ENCODE measurements at regions not wholly inside any gene's neighbourhood (a gene's known extent, or its start where the extent isn't known, plus 50 kb on each side); places are given as distances from the start of the nearest gene placed in this dataset.

GRCh38 chr4:89427782-89428181, 120.2 kb upstream of the GPRIN3 start:
- Histone ChIP-seq H3K36me3 (ENCODE audit: control insufficient read depth, insufficient read depth, low read length) (no peaks in the 10 kb centered on the region), H3K4me1 (ENCODE audit: control insufficient read depth, insufficient read depth, low read length) (no peaks in the 10 kb centered on the region), H3K4me3 (ENCODE audit: low read length) (no peak overlapping the region)

GRCh38 chr4:89425023-89425422, 117.4 kb upstream of the GPRIN3 start:
- no peak overlapping the region for H3K27ac ChIP-seq (ENCODE audit: low read depth, low read length)
- H3K9ac ChIP-seq (ENCODE audit: low read length) = no peak overlapping the region
- H3K4me3 ChIP-seq (ENCODE audit: low read length) = no peak overlapping the region
- H3K4me1 ChIP-seq (ENCODE audit: control insufficient read depth, insufficient read depth, low read length) = no peaks in the 10 kb centered on the region
- H3K36me3 ChIP-seq (ENCODE audit: control insufficient read depth, insufficient read depth, low read length) = no peaks in the 10 kb centered on the region
- no peaks in the 10 kb centered on the region for H3K27me3 ChIP-seq (ENCODE audit: control insufficient read depth, insufficient read depth, low read length)

More at GRCh38 chr4:89427782-89428181, 120.2 kb upstream of the GPRIN3 start:
- H3K27ac ChIP-seq (ENCODE audit: low read depth, low read length) = no peak overlapping the region
- no peak overlapping the region for H3K9ac ChIP-seq (ENCODE audit: low read length)
- H3K27me3 ChIP-seq (ENCODE audit: control insufficient read depth, insufficient read depth, low read length) = no peaks in the 10 kb centered on the region

GRCh38 chr4:89422441-89422990, 114.9 kb upstream of the GPRIN3 start:
- no peaks in the 10 kb centered on the region for H3K27me3 ChIP-seq (ENCODE audit: control insufficient read depth, insufficient read depth, low read length)
- H3K4me1 ChIP-seq (ENCODE audit: control insufficient read depth, insufficient read depth, low read length) = no peaks in the 10 kb centered on the region
- no peak overlapping the region for H3K27ac ChIP-seq (ENCODE audit: low read depth, low read length)
- H3K9ac ChIP-seq (ENCODE audit: low read length) = no peak overlapping the region
- H3K36me3 ChIP-seq (ENCODE audit: control insufficient read depth, insufficient read depth, low read length) = no peaks in the 10 kb centered on the region
- no peak overlapping the region for H3K4me3 ChIP-seq (ENCODE audit: low read length)

- H3K4me3 ChIP-seq (ENCODE audit: low read length) = no peak overlapping the region
- H3K36me3 ChIP-seq (ENCODE audit: control insufficient read depth, insufficient read depth, low read length) = no peaks in the 10 kb centered on the region
- no peaks in the 10 kb centered on the region for H3K27me3 ChIP-seq (ENCODE audit: control insufficient read depth, insufficient read depth, low read length)
- no peaks in the 10 kb centered on the region for H3K4me1 ChIP-seq (ENCODE audit: control insufficient read depth, insufficient read depth, low read length)
- no peak overlapping the region for H3K9ac ChIP-seq (ENCODE audit: low read length)
- H3K27ac ChIP-seq (ENCODE audit: low read depth, low read length) = no peak overlapping the region
Measured at GRCh38 chr4:89420507-89420906, 112.9 kb upstream of the GPRIN3 start.

- H3K36me3 ChIP-seq (ENCODE audit: control insufficient read depth, insufficient read depth, low read length) = no peaks in the 10 kb centered on the region
- no peaks in the 10 kb centered on the region for H3K4me1 ChIP-seq (ENCODE audit: control insufficient read depth, insufficient read depth, low read length)
- H3K4me3 ChIP-seq (ENCODE audit: low read length) = no peak overlapping the region
- H3K27ac ChIP-seq (ENCODE audit: low read depth, low read length) = no peak overlapping the region
- H3K9ac ChIP-seq (ENCODE audit: low read length) = no peak overlapping the region
- no peaks in the 10 kb centered on the region for H3K27me3 ChIP-seq (ENCODE audit: control insufficient read depth, insufficient read depth, low read length)
Measured at GRCh38 chr4:89419111-89419695, 111.6 kb upstream of the GPRIN3 start.

GRCh38 chr4:89416960-89417359, 109.4 kb upstream of the GPRIN3 start:
- no peak overlapping the region for H3K4me3 ChIP-seq (ENCODE audit: low read length)

GRCh38 chr4:89413518-89413917, 105.9 kb upstream of the GPRIN3 start:
- Histone ChIP-seq H3K4me3 (ENCODE audit: low read length) (no peak overlapping the region), H3K4me1 (ENCODE audit: control insufficient read depth, insufficient read depth, low read length) (no peaks in the 10 kb centered on the region), H3K27ac (ENCODE audit: low read depth, low read length) (no peak overlapping the region), H3K9ac (ENCODE audit: low read length) (no peak overlapping the region), H3K36me3 (ENCODE audit: control insufficient read depth, insufficient read depth, low read length) (no peaks in the 10 kb centered on the region), H3K27me3 (ENCODE audit: control insufficient read depth, insufficient read depth, low read length) (no peaks in the 10 kb centered on the region)

More at GRCh38 chr4:89416960-89417359, 109.4 kb upstream of the GPRIN3 start:
- Histone ChIP-seq H3K9ac (ENCODE audit: low read length) (no peak overlapping the region), H3K36me3 (ENCODE audit: control insufficient read depth, insufficient read depth, low read length) (no peaks in the 10 kb centered on the region), H3K4me1 (ENCODE audit: control insufficient read depth, insufficient read depth, low read length) (no peaks in the 10 kb centered on the region), H3K27me3 (ENCODE audit: control insufficient read depth, insufficient read depth, low read length) (no peaks in the 10 kb centered on the region), H3K27ac (ENCODE audit: low read depth, low read length) (no peak overlapping the region)

- H3K9ac ChIP-seq (ENCODE audit: low read length) = no peak overlapping the region
- no peaks in the 10 kb centered on the region for H3K27me3 ChIP-seq (ENCODE audit: control insufficient read depth, insufficient read depth, low read length)
- no peaks in the 10 kb centered on the region for H3K4me1 ChIP-seq (ENCODE audit: control insufficient read depth, insufficient read depth, low read length)
- no peaks in the 10 kb centered on the region for H3K36me3 ChIP-seq (ENCODE audit: control insufficient read depth, insufficient read depth, low read length)
- H3K4me3 ChIP-seq (ENCODE audit: low read length) = no peak overlapping the region
- no peak overlapping the region for H3K27ac ChIP-seq (ENCODE audit: low read depth, low read length)
Measured at GRCh38 chr4:89411539-89412309, 104.1 kb upstream of the GPRIN3 start.

- no peak overlapping the region for H3K27ac ChIP-seq (ENCODE audit: low read depth, low read length)
Measured at GRCh38 chr4:89410687-89411086, 103.1 kb upstream of the GPRIN3 start.

GRCh38 chr4:89404530-89404929, 96.9 kb upstream of the GPRIN3 start:
- no peak overlapping the region for H3K27ac ChIP-seq (ENCODE audit: low read depth, low read length)
- no peak overlapping the region for H3K4me3 ChIP-seq (ENCODE audit: low read length)
- no peak overlapping the region for H3K9ac ChIP-seq (ENCODE audit: low read length)
- no peaks in the 10 kb centered on the region for H3K27me3 ChIP-seq (ENCODE audit: control insufficient read depth, insufficient read depth, low read length)
- no peaks in the 10 kb centered on the region for H3K4me1 ChIP-seq (ENCODE audit: control insufficient read depth, insufficient read depth, low read length)
- H3K36me3 ChIP-seq (ENCODE audit: control insufficient read depth, insufficient read depth, low read length) = no peaks in the 10 kb centered on the region

More at GRCh38 chr4:89410687-89411086, 103.1 kb upstream of the GPRIN3 start:
- no peaks in the 10 kb centered on the region for H3K4me1 ChIP-seq (ENCODE audit: control insufficient read depth, insufficient read depth, low read length)
- H3K4me3 ChIP-seq (ENCODE audit: low read length) = no peak overlapping the region
- H3K27me3 ChIP-seq (ENCODE audit: control insufficient read depth, insufficient read depth, low read length) = no peaks in the 10 kb centered on the region
- H3K9ac ChIP-seq (ENCODE audit: low read length) = no peak overlapping the region
- H3K36me3 ChIP-seq (ENCODE audit: control insufficient read depth, insufficient read depth, low read length) = no peaks in the 10 kb centered on the region

- no peaks in the 10 kb centered on the region for H3K4me1 ChIP-seq (ENCODE audit: control insufficient read depth, insufficient read depth, low read length)
- H3K27ac ChIP-seq (ENCODE audit: low read depth, low read length) = no peak overlapping the region
- H3K36me3 ChIP-seq (ENCODE audit: control insufficient read depth, insufficient read depth, low read length) = no peaks in the 10 kb centered on the region
- H3K9ac ChIP-seq (ENCODE audit: low read length) = no peak overlapping the region
- no peaks in the 10 kb centered on the region for H3K27me3 ChIP-seq (ENCODE audit: control insufficient read depth, insufficient read depth, low read length)
- no peak overlapping the region for H3K4me3 ChIP-seq (ENCODE audit: low read length)
Measured at GRCh38 chr4:89403826-89404225, 96.2 kb upstream of the GPRIN3 start.

GRCh38 chr4:89400287-89401035, 92.9 kb upstream of the GPRIN3 start:
- Histone ChIP-seq H3K36me3 (ENCODE audit: control insufficient read depth, insufficient read depth, low read length) (no peaks in the 10 kb centered on the region), H3K27me3 (ENCODE audit: control insufficient read depth, insufficient read depth, low read length) (no peaks in the 10 kb centered on the region), H3K9ac (ENCODE audit: low read length) (no peak overlapping the region), H3K4me3 (ENCODE audit: low read length) (no peak overlapping the region), H3K4me1 (ENCODE audit: control insufficient read depth, insufficient read depth, low read length) (no peaks in the 10 kb centered on the region), H3K27ac (ENCODE audit: low read depth, low read length) (no peak overlapping the region)

Data from rectal smooth muscle tissue (tissue), 1 donor.